Left cardiac atrium (tissue), 4 donors: ENCODE measurements at regions not wholly inside any gene's neighbourhood (a gene's known extent, or its start where the extent isn't known, plus 50 kb on each side); places are given as distances from the start of the nearest gene placed in this dataset.
A peak's percentile ranks its signal among the peaks of the same experiment; 100 is the strongest.
"Not testable (repeated sequence)": the region's sequence is repeated elsewhere in the genome, so short reads cannot be mapped to it uniquely, and the experiment has no call there.

Source experiments
- ATAC-seq, 2 donors: fragments of 200-7000 bp; cut with Tn5 transposase; one replicate each; pipeline ENCODE4 v1.9.1; 2020; ENCODE audit warnings: mild to moderate bottlenecking in 2 of 2, moderate library complexity in 2 of 2
- DNase-seq: peaks from one replicate; pipeline ENCODE4 v3.0.0-alpha.2; 2020
- intact Hi-C, 2 donors: fragments of 100-400 bp; cut with DNase I; formaldehyde crosslinking; loops; one replicate each; pipeline versions ENCODE4 v1.14.1 to v1.15.1; 2022 to 2023
- donor health status: DM: no; HTN: yes; CAD: no.
- donor health status: DM: no; HTN: yes; CAD: no; lungs with severe emphysema.
- donor health status: DM: yes; HTN: yes; CAD: no.
- donor health status: Dilated cardiomyopathy.

DNA sequence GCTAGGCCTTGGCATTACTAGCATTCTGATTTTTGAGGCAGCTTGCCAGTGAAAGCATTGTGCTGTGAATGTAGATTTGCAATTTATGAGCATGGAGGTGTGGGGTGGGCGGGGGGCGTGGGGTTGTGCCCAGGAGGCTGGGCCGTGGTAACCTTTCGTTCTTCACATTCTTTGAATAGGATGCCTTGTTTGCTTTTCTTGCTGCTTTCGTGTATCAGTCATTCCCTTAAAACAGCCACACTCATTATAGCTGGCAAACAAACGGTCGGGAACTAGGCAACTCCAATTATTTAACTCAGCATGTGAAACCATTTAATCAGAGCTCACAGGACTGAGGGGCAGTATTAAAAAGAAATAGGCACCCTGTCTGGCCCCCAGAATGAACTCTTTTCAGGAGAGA is 115.9 kb upstream of the PELI2 start:
- DNase-seq (no peak), ATAC-seq (no peak)
- intact Hi-C loops = no loop called here

DNA sequence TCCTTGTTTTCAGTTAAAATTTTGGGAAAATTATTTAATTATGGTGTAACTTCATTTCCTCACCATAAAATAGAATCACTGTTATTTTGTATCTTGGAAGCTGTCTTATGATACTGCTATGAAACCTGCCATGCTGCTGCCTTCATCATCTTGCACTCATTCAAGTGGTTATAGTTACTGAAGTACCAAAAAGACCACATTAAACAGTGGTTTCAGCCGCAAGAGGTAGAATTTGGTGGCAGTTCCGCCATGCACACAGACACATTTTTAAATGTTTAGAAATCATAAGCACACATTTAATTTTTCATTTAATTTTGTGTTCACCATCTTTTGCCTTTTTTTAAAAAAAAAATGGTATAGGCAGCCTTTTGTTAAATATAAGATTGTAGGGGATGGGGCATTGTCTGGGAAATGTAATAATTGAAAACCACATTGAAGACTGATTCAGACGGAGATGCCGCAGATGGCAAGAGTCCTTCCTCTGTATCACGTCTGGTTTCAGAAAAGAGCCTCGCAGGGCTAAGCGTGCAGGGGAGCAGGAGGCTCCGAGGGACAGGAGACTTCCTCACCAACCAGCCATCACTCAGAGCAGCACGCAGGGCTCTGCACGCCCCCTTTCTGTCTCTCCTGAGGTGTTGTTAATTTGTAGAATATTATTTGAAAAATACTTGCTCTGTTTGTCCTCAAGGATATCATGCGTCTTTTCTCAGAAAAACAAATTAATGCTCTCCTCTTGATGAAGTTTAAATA is 115.2 kb upstream of the PELI2 start:
- intact Hi-C loops = no loop called here
- DNase-seq (no peak), ATAC-seq (no peak)

GRCh38 chr14:56004323-56004722 is 113.9 kb upstream of the PELI2 start:
- no peak for DNase-seq
- no peak for ATAC-seq
- intact Hi-C loops = no loop called here

- DNase-seq (peak; percentile 39), ATAC-seq (peak; percentile 84 to 92)
- intact Hi-C loops = no loop called here
These were observed 113.4 kb upstream of the PELI2 start for GRCh38 chr14:56004786-56005185.

DNA sequence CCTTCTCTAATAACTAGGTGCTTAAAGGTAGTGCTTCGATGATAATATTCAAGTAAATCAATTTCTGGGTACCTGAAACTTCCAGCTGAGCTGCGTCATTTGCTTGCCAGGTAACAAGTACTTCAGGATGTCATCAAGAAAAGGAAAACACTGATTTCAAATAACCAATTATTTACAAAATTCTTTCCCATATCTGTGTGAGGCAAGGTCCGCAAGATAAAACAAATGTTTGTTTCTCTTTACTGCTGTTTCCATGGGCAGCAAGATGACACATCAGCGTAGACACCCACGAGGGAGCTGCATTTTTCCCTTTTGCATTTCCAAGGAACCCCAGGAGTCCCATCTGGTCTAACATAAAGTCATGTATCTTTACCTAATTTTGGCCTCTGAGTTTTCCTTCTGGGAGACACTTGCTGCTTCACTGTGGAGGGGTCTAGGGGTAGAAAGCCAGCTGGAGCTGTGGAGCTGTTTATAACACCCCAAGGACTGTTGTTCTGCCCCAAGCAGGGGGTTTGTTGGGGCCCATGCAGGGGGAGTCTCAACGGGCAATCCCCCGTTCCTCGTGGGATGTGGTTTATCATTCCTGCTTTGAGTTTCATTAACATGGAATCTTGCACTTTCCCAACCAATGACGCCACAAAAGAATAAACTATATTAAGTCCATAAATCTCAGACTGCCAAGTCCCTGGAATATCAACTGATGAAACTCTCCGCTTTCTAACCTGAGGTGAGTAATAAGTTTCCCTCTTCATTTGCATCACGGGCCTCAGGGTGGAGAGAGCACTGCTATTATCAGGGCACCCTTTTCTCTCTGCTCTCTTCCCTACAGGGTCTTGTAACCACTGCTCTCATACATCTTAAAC is 112.8 kb upstream of the PELI2 start:
- peak; percentile 19 for DNase-seq

GRCh38 chr14:56007491-56007890 is 110.7 kb upstream of the PELI2 start:
- intact Hi-C loops, DNase-seq, ATAC-seq: not testable (repeated sequence)

More for the DNA sequence above, 112.8 kb upstream of the PELI2 start:
- ATAC-seq = peak; percentile 41 to 90
- intact Hi-C loops = no loop called here

- intact Hi-C loops = no loop called here
- ATAC-seq (no peak), DNase-seq (no peak)
These were observed 110.1 kb upstream of the PELI2 start for GRCh38 chr14:56008150-56008549.

- DNase-seq, ATAC-seq, intact Hi-C loops: not testable (repeated sequence)
These were observed 109.5 kb upstream of the PELI2 start for GRCh38 chr14:56008661-56009060.

DNA sequence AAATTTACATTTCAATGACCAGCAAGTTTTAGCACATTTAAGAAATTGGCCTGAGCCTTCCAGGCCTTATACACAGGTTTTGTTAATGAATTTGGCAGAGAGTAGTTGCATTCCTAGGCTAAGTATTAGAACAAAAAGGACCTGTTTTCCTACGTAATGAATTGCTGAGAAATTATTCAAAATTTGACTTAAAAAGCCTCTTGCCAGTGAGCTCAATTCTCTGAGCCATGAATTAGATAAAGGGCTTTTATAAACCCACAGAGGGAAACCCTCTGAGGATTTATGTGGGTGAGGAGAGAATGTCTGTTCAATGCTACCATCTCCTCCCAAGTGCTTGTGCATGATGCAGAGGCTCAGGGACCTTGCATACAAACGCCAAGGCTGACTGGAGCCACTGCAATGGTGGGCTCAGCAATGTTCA is 94.5 kb upstream of the PELI2 start:
- intact Hi-C loops = no loop called here
- ATAC-seq = no peak

DNA sequence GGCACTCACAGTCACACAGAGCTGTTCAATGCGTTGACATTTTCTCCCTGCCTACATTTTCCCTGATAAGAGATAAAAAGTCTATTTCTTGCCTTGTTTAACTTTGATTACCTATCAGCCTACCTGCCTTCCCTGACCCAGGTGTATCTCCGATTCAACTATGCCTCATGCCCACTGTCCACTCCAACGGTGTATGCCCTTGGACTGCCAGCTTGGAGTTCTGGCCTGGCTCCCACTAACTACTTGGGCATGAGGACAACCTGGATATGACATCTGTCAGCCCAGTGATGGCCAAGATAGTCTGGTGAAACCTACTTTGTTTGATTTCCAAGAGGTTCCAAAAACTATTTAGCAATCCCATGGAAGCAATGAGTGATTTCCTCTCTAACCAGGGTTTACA is 93.0 kb upstream of the PELI2 start:
- ATAC-seq = no peak

More for the DNA sequence above, 94.5 kb upstream of the PELI2 start:
- no peak for DNase-seq

DNA sequence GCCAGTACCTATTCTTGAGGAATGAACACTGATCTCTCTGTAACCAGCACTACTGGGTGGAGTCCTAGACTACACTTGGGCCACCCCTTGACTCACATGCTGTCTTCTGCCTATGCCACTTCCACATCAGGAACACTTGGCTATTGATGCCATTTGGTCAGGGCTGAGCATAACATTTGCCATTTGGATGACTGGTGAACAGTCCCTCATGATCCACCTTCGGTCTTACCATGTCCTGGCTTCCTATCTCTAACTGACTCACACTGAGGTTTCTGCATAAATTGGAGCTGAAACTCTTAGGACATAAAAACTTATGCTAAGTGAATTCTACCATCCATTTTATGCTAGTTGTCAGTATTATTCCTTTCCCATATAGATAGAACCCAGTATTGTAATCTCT is 91.7 kb upstream of the PELI2 start:
- intact Hi-C loops = no loop called here
- DNase-seq (no peak), ATAC-seq (no peak)

More for the DNA sequence above, 93.0 kb upstream of the PELI2 start:
- DNase-seq = no peak
- intact Hi-C loops = no loop called here

DNA sequence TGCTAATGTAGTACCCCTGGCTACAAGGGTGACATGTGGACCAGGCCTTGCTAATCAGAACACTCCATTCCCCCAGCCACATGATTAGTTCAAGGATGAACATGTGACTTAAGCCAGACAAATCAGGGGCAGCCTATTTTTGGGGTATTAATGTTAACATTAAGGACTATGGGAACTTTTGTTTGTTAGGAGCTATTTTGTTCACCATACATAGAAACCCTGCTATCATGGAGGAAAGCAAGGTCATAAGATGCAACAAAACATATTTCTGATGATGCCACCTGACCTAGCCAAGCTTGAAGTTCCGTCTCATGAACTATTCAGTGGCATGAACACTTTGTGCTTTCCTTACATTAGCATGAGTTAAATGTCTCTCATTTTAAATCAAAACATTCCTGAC is 90.8 kb upstream of the PELI2 start:
- ATAC-seq (no peak), DNase-seq (no peak)
- intact Hi-C loops = no loop called here

- ATAC-seq (peak; percentile 16 to 30), DNase-seq (no peak)
- intact Hi-C loops = no loop called here
These were observed 90.1 kb upstream of the PELI2 start for GRCh38 chr14:56027916-56028712.

GRCh38 chr14:56036353-56036752 is 81.9 kb upstream of the PELI2 start:
- intact Hi-C loops = no loop called here
- no peak for ATAC-seq
- no peak for DNase-seq

DNA sequence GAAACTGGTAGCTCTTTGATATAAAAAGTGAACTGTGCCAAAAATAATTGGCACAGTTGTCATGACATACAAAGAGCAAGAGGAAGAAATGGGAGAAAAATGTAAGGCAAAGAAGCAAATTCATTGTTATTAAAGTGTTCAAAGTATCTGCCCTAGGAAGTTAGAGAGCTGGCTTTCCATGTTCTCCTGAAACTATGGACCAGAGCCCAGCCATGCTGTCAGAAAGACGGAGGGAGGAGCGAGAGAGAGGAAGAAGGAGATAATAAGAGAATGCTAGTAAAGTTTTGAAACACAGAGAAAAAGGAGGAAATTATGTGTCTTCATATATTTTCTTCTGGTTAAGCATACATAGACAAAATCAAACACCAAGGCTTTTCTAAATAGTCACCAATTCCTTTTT is 78.1 kb upstream of the PELI2 start:
- peak in 1 of 2 donors; percentile 35 for ATAC-seq

DNA sequence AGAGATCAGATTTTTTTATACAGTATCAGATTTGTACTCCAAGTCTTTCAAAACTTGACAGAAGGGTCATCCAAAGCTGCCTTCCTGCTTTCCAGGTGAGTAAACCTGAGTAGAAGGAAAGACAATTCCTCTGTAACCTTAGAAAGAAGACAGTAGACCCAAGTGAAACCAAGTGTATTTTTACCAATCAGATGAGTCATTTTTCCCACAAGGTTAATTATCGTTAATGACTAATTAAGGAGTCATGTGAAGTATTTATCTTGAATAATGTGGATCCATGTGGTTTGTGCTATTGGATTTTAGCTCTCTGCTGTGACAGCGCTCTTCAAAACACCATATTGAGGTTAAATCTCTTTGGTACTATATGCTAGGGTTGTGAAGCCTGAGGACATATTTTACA is 74.0 kb upstream of the PELI2 start:
- no peak for ATAC-seq
- intact Hi-C loops = no loop called here
- no peak for DNase-seq

More for the DNA sequence above, 78.1 kb upstream of the PELI2 start:
- no peak for DNase-seq
- intact Hi-C loops = no loop called here

- ATAC-seq (no peak), DNase-seq (no peak)
- intact Hi-C loops = no loop called here
These were observed 71.7 kb upstream of the PELI2 start for GRCh38 chr14:56046546-56046945.

DNA sequence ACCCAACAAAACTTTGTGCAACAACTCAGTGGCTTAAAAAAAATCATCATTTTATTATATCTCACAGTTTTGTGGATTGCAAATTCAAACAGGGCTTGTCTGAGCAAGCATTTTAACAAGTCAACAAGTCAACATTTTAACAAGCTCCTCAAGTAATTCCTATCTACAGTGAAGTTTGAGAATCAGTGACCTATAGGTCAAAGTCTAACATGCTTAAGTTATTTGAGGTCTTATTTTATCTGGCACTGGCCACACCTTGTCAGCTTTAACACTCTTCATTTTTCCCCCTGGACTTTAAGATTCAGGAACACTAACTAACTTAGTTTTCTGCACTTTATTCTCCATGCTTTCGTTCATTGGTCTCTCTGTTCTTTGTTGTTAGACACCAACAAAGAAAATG is 71.2 kb upstream of the PELI2 start:
- no peak for DNase-seq
- intact Hi-C loops = no loop called here

DNA sequence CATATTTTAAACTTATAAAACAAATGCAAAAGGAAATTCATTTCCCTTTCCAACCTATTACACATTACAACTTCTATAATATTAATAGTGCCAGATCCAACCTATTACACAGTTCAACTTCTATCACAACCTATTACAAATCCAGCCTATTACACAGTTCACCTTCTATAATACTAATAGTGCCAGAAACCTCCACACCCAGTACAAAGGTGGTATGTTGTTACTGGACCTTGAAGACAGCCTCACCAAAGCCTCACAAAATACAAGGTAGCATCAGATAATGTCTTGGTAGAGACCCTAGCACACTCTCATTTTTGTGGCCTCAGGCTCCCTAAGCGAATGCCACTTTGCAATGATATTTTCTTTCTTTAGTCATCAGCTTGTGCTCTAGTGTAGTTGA is 68.7 kb upstream of the PELI2 start:
- DNase-seq = no peak
- ATAC-seq = no peak
- intact Hi-C loops = no loop called here

More for the DNA sequence above, 71.2 kb upstream of the PELI2 start:
- ATAC-seq = no peak

DNA sequence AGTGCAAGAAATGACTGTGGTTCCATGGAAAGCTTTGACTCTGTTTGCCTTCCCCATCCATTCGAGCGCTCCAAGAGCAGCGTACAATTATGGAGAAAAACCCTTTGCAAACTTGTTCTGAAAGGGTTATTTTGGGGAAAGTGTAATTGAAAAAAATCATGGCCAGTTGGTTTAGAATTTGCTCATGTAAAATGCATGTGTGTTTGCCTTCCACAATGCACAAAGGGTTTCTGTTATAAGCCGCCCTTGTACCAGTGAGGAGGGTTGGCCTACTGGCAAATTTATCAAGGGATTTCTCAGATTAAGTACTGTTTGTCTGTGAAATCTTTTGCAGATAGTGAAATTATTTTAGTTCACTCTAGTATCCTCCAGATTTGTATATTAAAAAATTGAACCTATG is 62.7 kb upstream of the PELI2 start:
- no peak for DNase-seq
- no peak for ATAC-seq
- intact Hi-C loops = no loop called here
